Activated CD4-positive, alpha-beta T cell treated with anti-CD3 and anti-CD28 coated beads, Interleukin-2, amount 10 ng/mL, durations not matched to agents 24 days and 14 days (primary cell): ENCODE measurements at regions not wholly inside any gene's neighbourhood (a gene's known extent, or its start where the extent isn't known, plus 50 kb on each side); places are given as distances from the start of the nearest gene placed in this dataset.
A peak's percentile ranks its signal among the peaks of the same experiment; 100 is the strongest.

Experiments used
- DNase-seq: peaks from one replicate; pipeline ENCODE4 v3.0.0; 2022
- H3K27ac Mint-ChIP-seq: one replicate; pipeline ENCODE4 v1.8.0; 2022; ENCODE audit warnings: mild to moderate bottlenecking, mixed read lengths
- H3K27me3 Mint-ChIP-seq: one replicate; pipeline ENCODE4 v1.8.0; 2022; ENCODE audit warnings: mixed read lengths
- H3K36me3 Mint-ChIP-seq: one replicate; pipeline ENCODE4 v1.8.0; 2022; ENCODE audit warnings: low read depth, mild to moderate bottlenecking, mixed read lengths
- H3K4me1 Mint-ChIP-seq: one replicate; pipeline ENCODE4 v1.8.0; 2021; ENCODE audit warnings: mixed read lengths
- H3K4me3 Mint-ChIP-seq: one replicate; pipeline ENCODE4 v1.8.0; 2022; ENCODE audit warnings: mild to moderate bottlenecking, moderate library complexity, mixed read lengths
- H3K9me3 Mint-ChIP-seq: one replicate; pipeline ENCODE4 v1.8.0; 2021; ENCODE audit warnings: mixed read lengths
- intact Hi-C: fragments of 100-400 bp; cut with micrococcal nuclease; formaldehyde crosslinking; loops from one replicate; pipeline ENCODE4 v1.15.1; 2023

DNA sequence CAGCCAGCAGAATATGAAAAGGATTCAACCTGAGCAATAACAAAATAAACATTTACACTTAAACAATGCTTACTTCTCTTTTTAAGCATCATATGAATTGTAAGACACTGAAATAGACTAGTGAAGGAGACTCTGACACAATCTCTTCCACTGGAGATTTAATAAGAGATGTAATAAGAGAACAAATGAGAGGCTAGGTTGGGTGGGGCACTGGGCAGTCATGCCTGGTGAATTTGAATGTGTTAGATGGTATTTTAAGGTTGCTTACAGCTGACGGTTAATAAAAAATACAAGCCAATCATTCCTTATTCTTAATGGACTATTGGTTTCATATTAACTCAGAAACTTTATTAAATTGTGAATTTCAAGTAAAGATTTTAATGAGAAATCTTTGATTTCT lies 105.9 kb upstream of the TARS1 start:
- no peak for DNase-seq
- H3K4me3 Mint-ChIP-seq = no peak overlapping the region
- no peaks in the 10 kb centered on the region for H3K9me3 Mint-ChIP-seq
- H3K4me1 Mint-ChIP-seq = no peaks in the 10 kb centered on the region
- no peaks in the 10 kb centered on the region for H3K27me3 Mint-ChIP-seq
- H3K36me3 Mint-ChIP-seq = no peaks in the 10 kb centered on the region
- no peak overlapping the region for H3K27ac Mint-ChIP-seq
- intact Hi-C loops = no loop called here

DNA sequence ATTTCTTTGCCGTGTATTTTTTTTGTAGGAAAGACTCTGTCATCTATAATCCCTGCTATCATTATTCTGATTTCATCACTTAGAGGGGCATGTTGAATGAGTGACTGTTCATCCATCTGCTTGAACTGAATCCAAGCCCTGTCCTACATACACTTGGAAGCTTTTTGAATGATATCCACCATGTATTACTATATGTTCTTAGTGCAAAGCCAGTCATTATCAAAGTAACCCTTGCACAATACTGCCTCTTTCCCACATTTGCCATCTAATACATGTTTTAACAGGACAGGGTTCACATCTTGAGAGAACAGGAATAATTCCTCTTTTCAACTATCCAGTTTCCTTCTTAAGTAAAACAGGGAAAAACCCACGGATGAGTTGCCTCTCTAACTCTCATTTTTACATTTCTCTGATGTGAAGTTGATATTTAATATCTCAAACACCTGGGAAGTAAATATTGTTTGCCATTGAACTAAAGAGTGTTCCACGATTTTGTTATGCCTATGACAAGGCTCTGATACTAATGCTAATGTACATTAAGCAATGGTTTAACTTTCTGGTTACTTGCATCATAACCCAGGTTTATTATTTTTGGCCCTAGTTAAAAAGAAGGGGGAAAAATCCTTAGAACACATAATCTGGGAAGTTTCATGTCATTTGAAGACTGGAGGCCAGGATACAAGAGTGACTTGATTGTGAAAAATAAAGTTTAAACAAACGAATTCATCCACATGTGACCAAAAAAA lies 103.7 kb upstream of the TARS1 start:
- no peaks in the 10 kb centered on the region for H3K4me1 Mint-ChIP-seq
- H3K9me3 Mint-ChIP-seq = no peaks in the 10 kb centered on the region
- no peaks in the 10 kb centered on the region for H3K36me3 Mint-ChIP-seq
- DNase-seq = no peak
- no peak overlapping the region for H3K4me3 Mint-ChIP-seq
- no peak overlapping the region for H3K27ac Mint-ChIP-seq
- intact Hi-C loops = no loop called here
- H3K27me3 Mint-ChIP-seq = no peaks in the 10 kb centered on the region

DNA sequence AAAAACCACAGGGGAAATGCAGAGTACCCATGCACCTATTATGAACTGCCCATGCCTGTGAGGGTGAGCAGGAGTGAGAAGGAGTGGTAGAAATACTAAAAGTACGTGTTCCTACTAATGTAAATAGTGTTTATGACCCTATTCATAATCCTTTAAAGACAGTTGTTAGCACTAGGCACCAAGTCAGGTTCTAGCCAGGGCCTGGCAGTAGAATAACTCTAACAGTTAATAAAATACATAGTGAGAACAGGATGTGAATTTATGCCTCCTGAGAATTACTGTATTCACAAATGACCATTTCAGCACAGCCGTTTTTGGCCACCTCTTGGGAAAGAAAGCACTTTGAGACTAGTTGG lies 103.2 kb upstream of the TARS1 start:
- Mint-ChIP-seq H3K36me3 (no peaks in the 10 kb centered on the region), H3K4me3 (no peak overlapping the region), H3K27ac (no peak overlapping the region), H3K4me1 (no peaks in the 10 kb centered on the region), H3K27me3 (no peaks in the 10 kb centered on the region), H3K9me3 (no peaks in the 10 kb centered on the region)
- intact Hi-C loops = no loop called here
- DNase-seq = no peak

DNA sequence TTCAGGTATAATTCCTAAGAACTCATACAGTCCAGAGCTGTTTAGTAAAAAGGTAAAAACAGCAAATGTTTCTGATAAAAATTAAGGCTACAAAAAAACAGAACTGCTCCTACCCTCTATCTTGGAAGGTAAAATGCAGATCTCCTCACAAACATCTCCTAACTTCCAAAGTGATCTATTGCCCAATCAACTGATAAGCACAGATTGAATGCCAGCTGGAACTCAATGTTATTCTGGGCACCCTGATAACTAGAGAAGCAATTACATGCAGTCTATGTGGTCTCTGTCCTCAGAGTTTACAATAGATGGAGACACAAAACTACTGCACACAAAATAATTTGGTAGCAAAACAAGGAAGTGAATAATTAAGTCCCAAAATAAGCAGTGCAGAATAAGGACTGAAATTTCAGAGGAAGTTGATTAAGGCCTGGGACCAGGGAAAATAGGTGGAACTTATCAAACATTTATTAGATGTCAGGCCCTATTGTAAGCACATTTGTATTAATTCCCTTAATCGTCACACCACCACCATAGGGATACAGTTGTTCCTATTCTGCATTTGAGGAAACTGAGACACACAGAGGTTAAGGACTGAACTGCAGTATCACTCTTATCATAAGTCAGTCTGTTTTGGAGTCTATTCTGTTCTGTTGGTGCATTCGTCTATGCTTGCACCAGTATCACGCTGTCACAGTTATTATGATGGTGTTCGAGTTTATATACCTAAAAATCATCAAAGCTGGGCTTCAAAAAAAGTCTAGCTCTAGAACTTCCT lies 102.2 kb upstream of the TARS1 start:
- Mint-ChIP-seq H3K27ac (no peak overlapping the region), H3K9me3 (peaks cover 3% of the 10 kb centered on the region), H3K36me3 (no peaks in the 10 kb centered on the region), H3K27me3 (no peaks in the 10 kb centered on the region), H3K4me3 (no peak overlapping the region), H3K4me1 (no peaks in the 10 kb centered on the region)
- intact Hi-C loops = no loop called here
- DNase-seq = no peak

DNA sequence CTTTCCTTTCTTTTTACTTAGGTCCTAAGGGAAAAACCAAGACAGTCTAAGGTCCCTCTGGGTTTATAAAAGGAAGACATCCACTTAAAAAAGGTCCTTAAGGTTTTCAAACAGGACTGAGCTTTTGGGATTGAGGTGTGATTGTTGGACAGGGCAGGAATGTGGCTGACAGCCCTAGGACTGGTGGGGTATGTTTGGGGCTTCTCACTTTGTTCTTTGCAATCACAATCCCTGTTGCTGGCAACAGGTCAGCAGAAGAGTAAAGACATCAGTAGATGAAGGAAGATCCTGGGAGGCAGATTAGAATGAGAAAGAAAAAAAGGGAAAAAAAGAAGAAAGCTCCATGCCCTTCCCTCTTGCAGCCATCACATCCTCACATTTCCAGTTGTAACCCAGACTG lies 101.4 kb upstream of the TARS1 start:
- no peak overlapping the region for H3K27ac Mint-ChIP-seq
- no peaks in the 10 kb centered on the region for H3K36me3 Mint-ChIP-seq
- intact Hi-C loops = no loop called here
- no peak for DNase-seq
- no peak overlapping the region for H3K4me3 Mint-ChIP-seq
- H3K9me3 Mint-ChIP-seq = peaks cover 3% of the 10 kb centered on the region
- no peaks in the 10 kb centered on the region for H3K27me3 Mint-ChIP-seq
- H3K4me1 Mint-ChIP-seq = no peaks in the 10 kb centered on the region

DNA sequence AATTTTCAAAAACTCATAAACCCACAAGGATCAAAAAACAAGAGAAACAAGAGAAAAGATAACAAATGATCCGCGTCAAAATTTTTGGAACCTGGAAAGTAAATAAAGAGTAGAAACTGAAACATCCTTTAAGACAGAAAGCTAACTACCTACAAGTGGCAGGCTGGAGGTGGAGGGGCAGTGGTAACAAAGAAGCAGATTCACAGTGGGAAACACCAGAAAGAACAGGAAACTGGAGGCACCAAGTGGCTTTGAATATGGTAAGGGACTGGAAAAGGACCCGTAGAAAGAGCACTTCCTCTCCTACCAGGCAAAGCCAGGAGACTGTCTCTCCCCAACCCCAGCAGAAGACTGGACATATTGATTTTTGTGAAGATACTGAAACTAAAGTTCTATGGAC lies 100.6 kb upstream of the TARS1 start:
- peaks cover 3% of the 10 kb centered on the region for H3K9me3 Mint-ChIP-seq
- H3K4me3 Mint-ChIP-seq = no peak overlapping the region
- intact Hi-C loops = no loop called here
- H3K4me1 Mint-ChIP-seq = no peaks in the 10 kb centered on the region
- no peak overlapping the region for H3K27ac Mint-ChIP-seq
- no peaks in the 10 kb centered on the region for H3K27me3 Mint-ChIP-seq
- no peak for DNase-seq
- H3K36me3 Mint-ChIP-seq = no peaks in the 10 kb centered on the region

DNA sequence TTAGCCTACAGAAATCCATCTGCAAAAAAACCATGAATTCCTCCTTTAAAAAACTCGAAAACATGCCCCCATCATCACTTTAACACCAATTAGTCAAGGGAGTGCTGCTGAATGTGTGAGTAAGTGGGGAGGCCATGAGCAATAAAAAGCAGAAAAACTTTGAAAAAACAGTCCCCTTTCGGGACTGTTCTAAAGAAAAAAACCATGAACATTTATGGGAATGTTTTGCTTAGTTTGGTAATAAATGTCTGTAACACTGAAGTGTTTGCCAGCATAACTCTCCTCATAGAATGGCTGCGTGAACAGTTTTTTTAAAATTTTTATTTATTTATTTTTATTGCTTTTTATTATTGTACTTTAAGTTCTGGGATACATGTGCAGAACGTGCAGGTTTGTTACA lies 99.4 kb upstream of the TARS1 start:
- no peak for DNase-seq
- H3K4me1 Mint-ChIP-seq = no peaks in the 10 kb centered on the region

DNA sequence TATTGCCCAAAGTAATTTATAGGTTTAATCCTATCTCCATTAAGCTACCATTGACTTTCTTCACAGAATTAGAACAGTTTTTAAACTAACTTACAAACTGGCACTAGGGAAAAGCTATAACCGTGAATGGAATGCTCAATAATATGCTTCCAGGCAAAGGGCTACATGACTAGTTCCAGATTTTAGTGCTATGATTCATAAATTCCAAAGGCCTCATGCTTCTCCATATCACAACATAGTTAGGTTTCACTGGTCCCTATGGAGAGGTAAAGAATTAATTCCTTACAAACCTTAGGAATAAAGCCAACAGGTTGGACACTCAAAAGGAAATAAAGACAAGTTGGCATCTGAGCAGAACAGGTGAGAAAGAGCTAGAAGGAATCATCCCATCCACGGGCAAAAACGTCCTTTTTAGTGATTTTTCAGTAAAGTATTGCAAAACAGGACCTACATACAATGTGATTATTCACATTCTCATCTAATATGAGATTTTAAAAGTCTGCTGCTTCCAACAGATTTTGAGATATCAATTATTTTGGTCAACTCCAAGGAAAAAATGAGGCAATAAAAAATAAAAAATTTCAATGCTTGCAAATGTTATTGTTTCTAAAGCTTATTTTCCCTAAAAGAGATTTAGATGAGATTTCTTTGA lies 97.0 kb upstream of the TARS1 start:
- Mint-ChIP-seq H3K27ac (no peak overlapping the region), H3K4me1 (no peaks in the 10 kb centered on the region), H3K27me3 (no peaks in the 10 kb centered on the region), H3K9me3 (peaks cover 8% of the 10 kb centered on the region), H3K4me3 (no peak overlapping the region), H3K36me3 (no peaks in the 10 kb centered on the region)
- intact Hi-C loops = no loop called here
- DNase-seq = no peak

More for the DNA sequence above, 99.4 kb upstream of the TARS1 start:
- Mint-ChIP-seq H3K27me3 (no peaks in the 10 kb centered on the region), H3K27ac (no peak overlapping the region), H3K9me3 (peaks cover 8% of the 10 kb centered on the region), H3K4me3 (no peak overlapping the region), H3K36me3 (no peaks in the 10 kb centered on the region)
- intact Hi-C loops = no loop called here

DNA sequence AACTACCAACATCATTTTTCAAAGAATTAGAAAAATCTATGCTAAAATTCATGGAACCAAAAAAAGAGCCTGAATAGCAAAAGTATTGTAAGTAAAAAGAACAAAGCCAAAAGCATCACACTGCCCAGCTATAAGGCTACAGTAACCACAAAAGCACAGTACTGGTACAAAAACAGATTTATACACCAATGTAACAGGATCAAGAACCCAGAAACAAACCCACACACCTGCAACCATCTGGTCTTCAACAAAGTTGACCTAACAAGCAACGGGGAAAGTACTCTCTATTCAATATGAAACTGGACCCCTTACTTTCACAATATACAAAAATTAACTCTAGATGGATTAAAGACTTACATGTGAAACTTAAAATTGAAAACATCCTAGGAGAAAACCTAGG lies 94.2 kb upstream of the TARS1 start:
- Mint-ChIP-seq H3K36me3 (no peaks in the 10 kb centered on the region), H3K27me3 (no peaks in the 10 kb centered on the region), H3K4me3 (no peak overlapping the region), H3K27ac (no peak overlapping the region), H3K4me1 (no peaks in the 10 kb centered on the region), H3K9me3 (peaks cover 8% of the 10 kb centered on the region)
- intact Hi-C loops = no loop called here
- DNase-seq = no peak

DNA sequence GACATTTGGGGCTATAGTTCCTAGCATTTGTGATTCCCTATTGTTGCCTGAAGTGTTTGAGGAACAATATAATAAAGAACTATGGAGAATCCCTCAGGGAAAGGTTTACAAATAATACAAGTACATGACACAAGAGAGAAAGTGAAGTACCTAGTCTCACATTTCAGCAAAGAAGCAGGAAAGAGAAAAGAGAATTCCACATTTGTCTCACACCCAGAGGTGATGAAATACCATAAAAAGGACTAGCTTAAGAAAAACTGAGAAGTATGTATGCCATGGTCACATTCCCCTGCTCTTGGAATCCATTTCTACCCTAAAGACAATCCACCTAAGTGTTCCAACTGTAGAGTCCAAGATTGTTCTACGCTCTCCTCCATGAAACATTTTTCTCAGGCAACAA lies 79.0 kb upstream of the TARS1 start:
- no peak overlapping the region for H3K4me3 Mint-ChIP-seq
- H3K27me3 Mint-ChIP-seq = no peaks in the 10 kb centered on the region
- H3K4me1 Mint-ChIP-seq = peaks cover 2% of the 10 kb centered on the region
- DNase-seq = no peak
- peaks cover 6% of the 10 kb centered on the region for H3K9me3 Mint-ChIP-seq
- H3K27ac Mint-ChIP-seq = no peak overlapping the region
- intact Hi-C loops = no loop called here
- no peaks in the 10 kb centered on the region for H3K36me3 Mint-ChIP-seq

DNA sequence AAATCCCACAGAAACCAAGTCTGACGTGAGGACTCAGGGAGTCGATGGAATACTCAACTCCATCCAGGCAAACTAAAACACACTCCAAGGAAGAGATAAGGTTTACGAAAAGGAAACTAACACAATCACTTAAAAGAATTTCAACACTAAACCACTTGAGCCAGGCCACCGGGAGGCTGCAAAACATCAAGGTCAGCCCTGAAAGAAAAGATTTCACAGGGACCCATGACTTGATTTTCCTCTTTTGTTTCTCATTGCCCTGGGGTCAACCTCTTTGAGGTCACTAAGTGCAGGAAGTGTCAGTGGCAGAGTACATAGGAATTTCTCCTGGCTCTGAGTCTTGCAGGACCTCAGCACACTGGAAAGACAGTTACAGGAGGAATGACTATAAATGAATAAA lies 77.8 kb upstream of the TARS1 start:
- no peaks in the 10 kb centered on the region for H3K36me3 Mint-ChIP-seq
- no peak overlapping the region for H3K4me3 Mint-ChIP-seq
- no peaks in the 10 kb centered on the region for H3K27me3 Mint-ChIP-seq
- H3K4me1 Mint-ChIP-seq = peaks cover 2% of the 10 kb centered on the region
- H3K9me3 Mint-ChIP-seq = peaks cover 6% of the 10 kb centered on the region
- intact Hi-C loops = no loop called here
- H3K27ac Mint-ChIP-seq = no peak overlapping the region
- DNase-seq = no peak

DNA sequence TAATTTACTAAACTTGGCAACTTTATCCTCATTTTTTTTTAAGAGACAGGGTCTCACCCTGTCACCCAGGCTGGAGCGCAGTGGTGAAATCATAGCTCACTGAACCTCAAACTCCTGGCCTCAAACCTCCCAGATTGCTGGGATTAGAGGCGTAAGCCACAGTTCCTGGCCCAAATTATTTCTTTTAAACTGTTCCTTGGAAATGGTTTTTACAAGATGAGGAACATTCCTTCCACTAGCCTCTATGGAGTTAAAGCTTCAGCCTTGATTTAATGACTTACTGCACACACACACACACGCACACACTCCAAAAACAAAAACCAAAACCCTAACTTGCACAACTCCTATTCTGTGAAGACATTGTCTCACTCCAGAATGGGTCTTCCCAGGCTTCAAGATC lies 77.2 kb upstream of the TARS1 start:
- no peak overlapping the region for H3K4me3 Mint-ChIP-seq
- H3K36me3 Mint-ChIP-seq = no peaks in the 10 kb centered on the region
- no peaks in the 10 kb centered on the region for H3K27me3 Mint-ChIP-seq
- DNase-seq = no peak
- H3K27ac Mint-ChIP-seq = no peak overlapping the region
- H3K4me1 Mint-ChIP-seq = peaks cover 2% of the 10 kb centered on the region
- peaks cover 6% of the 10 kb centered on the region for H3K9me3 Mint-ChIP-seq
- intact Hi-C loops = no loop called here

DNA sequence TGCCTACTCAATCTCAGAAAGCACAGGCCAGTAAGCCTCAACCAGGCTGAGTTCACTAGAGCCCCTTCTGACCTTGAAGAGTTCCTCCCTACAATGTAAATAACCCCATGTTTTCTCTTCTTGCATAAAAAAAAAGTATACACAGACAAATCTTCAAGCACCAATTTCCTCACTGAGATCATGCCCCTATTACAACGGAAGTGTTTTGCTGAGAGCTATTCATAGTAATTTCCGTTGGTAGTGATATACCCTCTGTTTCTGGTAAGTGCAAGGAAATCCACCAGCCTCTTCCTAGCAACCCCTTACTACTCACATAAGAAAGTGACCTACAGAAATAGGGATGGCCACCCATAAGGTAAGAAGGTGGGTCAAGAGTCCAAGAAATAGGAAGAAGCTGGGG lies 76.4 kb upstream of the TARS1 start:
- no peaks in the 10 kb centered on the region for H3K27me3 Mint-ChIP-seq
- no peak overlapping the region for H3K4me3 Mint-ChIP-seq
- DNase-seq = no peak
- H3K4me1 Mint-ChIP-seq = peaks cover 2% of the 10 kb centered on the region
- H3K27ac Mint-ChIP-seq = peak overlapping the region; percentile 29
- H3K9me3 Mint-ChIP-seq = peaks cover 6% of the 10 kb centered on the region
- intact Hi-C loops = no loop called here
- H3K36me3 Mint-ChIP-seq = no peaks in the 10 kb centered on the region

DNA sequence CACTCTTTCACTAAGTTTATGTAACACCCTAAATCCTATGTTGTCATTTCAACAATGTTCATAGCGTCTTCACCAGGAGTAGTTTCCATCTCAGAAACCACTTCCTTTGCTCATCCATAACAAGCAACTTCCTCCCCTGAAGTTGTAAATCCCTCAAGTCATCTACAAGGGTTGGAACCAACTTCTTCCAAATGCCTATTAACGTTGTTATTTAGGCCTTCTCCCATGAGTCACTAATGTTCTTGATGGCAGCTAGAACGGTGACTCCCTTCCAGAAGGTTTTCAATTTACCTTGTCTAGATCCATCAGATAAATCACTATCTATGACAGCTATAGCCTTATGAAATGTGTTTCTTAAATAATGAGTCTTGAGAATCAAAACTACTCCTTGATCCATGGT lies 73.3 kb upstream of the TARS1 start:
- DNase-seq = no peak
- intact Hi-C loops = no loop called here
- Mint-ChIP-seq H3K27ac (no peak overlapping the region), H3K4me3 (no peak overlapping the region), H3K36me3 (no peaks in the 10 kb centered on the region), H3K27me3 (no peaks in the 10 kb centered on the region), H3K4me1 (peaks cover 2% of the 10 kb centered on the region), H3K9me3 (peaks cover 6% of the 10 kb centered on the region)
